ENCODE measurements at regions not wholly inside any gene's neighbourhood (a gene's known extent, or its start where the extent isn't known, plus 50 kb on each side); places are given as distances from the start of the nearest gene placed in this dataset.

DNA sequence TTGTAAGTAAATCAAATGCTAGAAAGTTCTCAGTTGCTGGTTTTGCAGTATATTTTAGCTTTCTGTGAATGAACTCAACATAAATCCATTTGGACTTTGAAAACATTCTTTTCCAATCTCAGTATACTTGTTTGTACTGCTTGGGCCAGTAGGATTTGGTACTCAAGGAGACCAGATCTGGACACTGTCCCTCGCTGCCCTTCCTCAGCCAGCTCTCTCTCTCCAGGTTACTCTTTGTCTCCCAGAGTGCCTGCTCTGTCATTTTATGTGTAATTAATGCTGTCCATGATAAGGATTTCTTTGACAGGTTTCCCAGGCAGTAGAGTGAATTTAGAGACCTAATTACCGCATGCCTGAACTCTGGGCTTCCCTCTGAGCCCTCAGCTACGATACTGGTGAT, 344.6 kb upstream of the SGCD start:
- Histone ChIP-seq H3K4me2 (ENCODE audit: insufficient read depth, low read length) (no peak overlapping the region), H3K27ac (ENCODE audit: insufficient read depth, low read depth, low read length) (no peak overlapping the region), H3K36me3 (ENCODE audit: control insufficient read depth in 2 of 2, extremely low read depth in 1 of 2, insufficient read depth in 2 of 2, low read length in 2 of 2) (no peaks in the 10 kb centered on the region), H2AFZ (ENCODE audit: low read depth, low read length) (no peak overlapping the region), H3K4me3 (replicated peaks in 1 of 3; ENCODE audit: insufficient read depth in 1 of 3, low read depth in 1 of 3, low read length in 3 of 3) (no peak overlapping the region), H4K20me1 (replicated peaks; ENCODE audit: control insufficient read depth, extremely low read depth, insufficient read depth, low read length) (no peaks in the 10 kb centered on the region), H3K79me2 (ENCODE audit: control insufficient read depth, insufficient read depth, low read length) (no peaks in the 10 kb centered on the region), H3K9me1 (replicated peaks; ENCODE audit: control insufficient read depth, extremely low read depth, insufficient read depth, low read length) (no peaks in the 10 kb centered on the region), H3K9ac (replicated peaks; ENCODE audit: extremely low read depth, insufficient read depth, low read length) (no peak overlapping the region), H3K9me3 (replicated peaks; ENCODE audit: control insufficient read depth, insufficient read depth, low read length) (peaks cover 2% of the 10 kb centered on the region), H3K4me1 (ENCODE audit: control insufficient read depth, extremely low read depth, insufficient read depth, low read length) (no peaks in the 10 kb centered on the region), H3K27me3 (ENCODE audit: control insufficient read depth in 2 of 2, insufficient read depth in 2 of 2, low read length in 2 of 2) (no peaks in the 10 kb centered on the region)
- no TSS peak for BruUV-seq (replicated peaks)
- FAIRE-seq = no peak
- no peak for DNase-seq (ENCODE audit: low read depth, low spot score)
- ChIA-PET CTCF (no interaction called here), POLR2A (no interaction called here)
- intact Hi-C loops (cut with micrococcal nuclease) (no loop called here), dilution Hi-C loops (cut with MboI; ENCODE audit: extremely low pct_ligation_motif_present, low sequenced_read_pairs) (no loop called here)
- TF ChIP-seq EZH2 (IDR thresholded peaks at IDR 0.05; ENCODE audit: borderline replicate concordance, low read depth, low read length, severe bottlenecking) (no peak), JUN (IDR thresholded peaks at IDR 0.05; ENCODE audit: borderline replicate concordance, insufficient read depth, insufficient read length, low read depth) (no peak), FOS (IDR thresholded peaks at IDR 0.05; ENCODE audit: borderline replicate concordance, insufficient read depth, low read length) (no peak), POLR2A (IDR thresholded peaks at IDR 0.05; ENCODE audit: low read depth, low read length) (no peak), POLR2AphosphoS5 (IDR thresholded peaks at IDR 0.05; ENCODE audit: insufficient read depth, low read depth, low read length) (no peak), MYC (IDR thresholded peaks at IDR 0.05; ENCODE audit: low read depth, low read length) (no peak), GATA2 (IDR thresholded peaks at IDR 0.05; ENCODE audit: insufficient read depth, insufficient read length, low read depth, low read length) (no peak)
- TF ChIP-seq, protein P1, sequence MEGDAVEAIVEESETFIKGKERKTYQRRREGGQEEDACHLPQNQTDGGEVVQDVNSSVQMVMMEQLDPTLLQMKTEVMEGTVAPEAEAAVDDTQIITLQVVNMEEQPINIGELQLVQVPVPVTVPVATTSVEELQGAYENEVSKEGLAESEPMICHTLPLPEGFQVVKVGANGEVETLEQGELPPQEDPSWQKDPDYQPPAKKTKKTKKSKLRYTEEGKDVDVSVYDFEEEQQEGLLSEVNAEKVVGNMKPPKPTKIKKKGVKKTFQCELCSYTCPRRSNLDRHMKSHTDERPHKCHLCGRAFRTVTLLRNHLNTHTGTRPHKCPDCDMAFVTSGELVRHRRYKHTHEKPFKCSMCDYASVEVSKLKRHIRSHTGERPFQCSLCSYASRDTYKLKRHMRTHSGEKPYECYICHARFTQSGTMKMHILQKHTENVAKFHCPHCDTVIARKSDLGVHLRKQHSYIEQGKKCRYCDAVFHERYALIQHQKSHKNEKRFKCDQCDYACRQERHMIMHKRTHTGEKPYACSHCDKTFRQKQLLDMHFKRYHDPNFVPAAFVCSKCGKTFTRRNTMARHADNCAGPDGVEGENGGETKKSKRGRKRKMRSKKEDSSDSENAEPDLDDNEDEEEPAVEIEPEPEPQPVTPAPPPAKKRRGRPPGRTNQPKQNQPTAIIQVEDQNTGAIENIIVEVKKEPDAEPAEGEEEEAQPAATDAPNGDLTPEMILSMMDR (IDR thresholded peaks at IDR 0.05; ENCODE audit: extremely low read depth in 1 of 2, insufficient read depth in 1 of 2, low read depth in 1 of 2, low read length in 2 of 2) = no peak
- TF ChIP-seq, protein P2, sequence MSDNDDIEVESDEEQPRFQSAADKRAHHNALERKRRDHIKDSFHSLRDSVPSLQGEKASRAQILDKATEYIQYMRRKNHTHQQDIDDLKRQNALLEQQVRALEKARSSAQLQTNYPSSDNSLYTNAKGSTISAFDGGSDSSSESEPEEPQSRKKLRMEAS (IDR thresholded peaks at IDR 0.05; ENCODE audit: insufficient read depth, insufficient read length) = no peak

Measured in endothelial cell of umbilical vein (primary cell).